Fibroblast of mammary gland (primary cell): ENCODE measurements at regions not wholly inside any gene's neighbourhood (a gene's known extent, or its start where the extent isn't known, plus 50 kb on each side); places are given as distances from the start of the nearest gene placed in this dataset.

Experiments
- DNase-seq: peaks from one replicate; pipeline ENCODE4 v3.0.0-alpha.2; 2010; ENCODE audit warnings: low read depth
- H3K4me3 ChIP-seq: 2 replicates; pipeline ENCODE4 v1.5.1; 2011; ENCODE audit warnings: low read depth, mild to moderate bottlenecking, low read length, moderate library complexity; ENCODE audit not compliant: control insufficient read depth
- TF ChIP-seq, protein P1 (sequence below): conservative IDR thresholded peaks from 2 replicates; pipeline ENCODE4 v1.5.1; 2011; ENCODE audit warnings: low read depth, low read length, inconsistent platforms; ENCODE audit not compliant: control insufficient read depth, insufficient read depth

GRCh38 chr2:193869564-193869963, 1674.8 kb upstream of the TMEFF2 start:
- no peak for DNase-seq
- TF ChIP-seq, protein P1, sequence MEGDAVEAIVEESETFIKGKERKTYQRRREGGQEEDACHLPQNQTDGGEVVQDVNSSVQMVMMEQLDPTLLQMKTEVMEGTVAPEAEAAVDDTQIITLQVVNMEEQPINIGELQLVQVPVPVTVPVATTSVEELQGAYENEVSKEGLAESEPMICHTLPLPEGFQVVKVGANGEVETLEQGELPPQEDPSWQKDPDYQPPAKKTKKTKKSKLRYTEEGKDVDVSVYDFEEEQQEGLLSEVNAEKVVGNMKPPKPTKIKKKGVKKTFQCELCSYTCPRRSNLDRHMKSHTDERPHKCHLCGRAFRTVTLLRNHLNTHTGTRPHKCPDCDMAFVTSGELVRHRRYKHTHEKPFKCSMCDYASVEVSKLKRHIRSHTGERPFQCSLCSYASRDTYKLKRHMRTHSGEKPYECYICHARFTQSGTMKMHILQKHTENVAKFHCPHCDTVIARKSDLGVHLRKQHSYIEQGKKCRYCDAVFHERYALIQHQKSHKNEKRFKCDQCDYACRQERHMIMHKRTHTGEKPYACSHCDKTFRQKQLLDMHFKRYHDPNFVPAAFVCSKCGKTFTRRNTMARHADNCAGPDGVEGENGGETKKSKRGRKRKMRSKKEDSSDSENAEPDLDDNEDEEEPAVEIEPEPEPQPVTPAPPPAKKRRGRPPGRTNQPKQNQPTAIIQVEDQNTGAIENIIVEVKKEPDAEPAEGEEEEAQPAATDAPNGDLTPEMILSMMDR: no peak
- no peak overlapping the region for H3K4me3 ChIP-seq

DNA sequence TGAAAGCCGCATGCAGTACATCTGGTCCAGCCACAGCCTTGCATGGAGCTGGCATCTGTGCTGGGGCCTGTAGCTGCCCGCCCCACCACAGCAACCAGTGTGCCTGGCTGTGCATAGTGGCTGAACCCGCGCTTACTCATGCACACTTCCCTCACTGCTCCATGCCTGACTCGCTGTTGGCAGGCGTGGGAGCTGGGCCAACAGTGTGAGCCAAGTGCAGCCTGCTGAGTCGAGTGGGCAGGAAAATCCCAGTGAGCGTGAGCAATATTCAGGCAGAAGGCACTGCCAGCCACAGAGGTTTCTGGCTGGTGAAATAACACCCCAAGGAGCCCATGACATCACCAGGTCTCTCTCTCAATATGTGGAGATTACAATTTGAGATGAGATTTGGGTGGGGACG, 1674.1 kb upstream of the TMEFF2 start:
- peak; percentile 14 for DNase-seq
- no peak overlapping the region for H3K4me3 ChIP-seq
- TF ChIP-seq, protein P1: no peak

- TF ChIP-seq, protein P1: no peak
- no peak for DNase-seq
- no peak overlapping the region for H3K4me3 ChIP-seq
Measured at GRCh38 chr2:193868132-193868531, 1673.4 kb upstream of the TMEFF2 start.

DNA sequence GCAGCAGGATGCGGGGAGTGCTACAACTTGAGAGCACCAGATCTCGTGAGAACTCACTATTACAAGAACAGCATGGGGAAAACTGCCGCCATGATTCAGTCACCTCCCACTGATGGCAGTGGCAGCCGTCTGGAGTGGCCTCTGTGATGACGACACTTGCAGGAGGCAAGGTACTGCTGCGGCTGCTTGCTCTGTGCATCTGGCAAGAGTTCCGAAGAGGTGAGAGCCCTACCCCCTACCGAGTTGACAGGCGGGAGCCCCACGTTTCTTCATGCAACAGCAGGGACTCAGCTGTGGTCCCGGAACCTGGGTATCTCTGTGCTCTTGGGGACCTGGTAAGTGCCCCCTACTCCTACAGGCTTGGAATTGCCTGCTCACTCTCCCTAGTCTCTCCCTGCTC, 1672.7 kb upstream of the TMEFF2 start:
- H3K4me3 ChIP-seq: no peak overlapping the region
- DNase-seq: no peak
- TF ChIP-seq, protein P1: no peak

DNA sequence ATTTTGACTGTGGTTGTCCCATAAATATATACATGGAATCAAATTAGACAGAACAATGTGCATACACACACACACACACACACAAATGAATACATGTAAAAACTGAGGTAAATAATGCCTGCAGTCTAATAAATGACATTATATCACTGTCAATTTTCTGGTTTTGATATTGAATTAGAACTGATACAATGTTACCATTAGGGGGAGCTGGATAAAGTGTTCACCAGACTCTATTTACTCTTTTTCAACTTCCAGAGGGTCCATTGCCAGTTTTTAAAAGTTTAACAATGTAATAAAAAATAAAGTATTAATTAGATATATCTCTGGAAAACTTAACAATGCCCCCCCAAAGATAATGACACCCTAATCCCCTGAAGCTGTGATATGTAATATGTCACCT, 1666.8 kb upstream of the TMEFF2 start:
- TF ChIP-seq, protein P1: peak; percentile 17
- no peak for DNase-seq
- H3K4me3 ChIP-seq: no peak overlapping the region

DNA sequence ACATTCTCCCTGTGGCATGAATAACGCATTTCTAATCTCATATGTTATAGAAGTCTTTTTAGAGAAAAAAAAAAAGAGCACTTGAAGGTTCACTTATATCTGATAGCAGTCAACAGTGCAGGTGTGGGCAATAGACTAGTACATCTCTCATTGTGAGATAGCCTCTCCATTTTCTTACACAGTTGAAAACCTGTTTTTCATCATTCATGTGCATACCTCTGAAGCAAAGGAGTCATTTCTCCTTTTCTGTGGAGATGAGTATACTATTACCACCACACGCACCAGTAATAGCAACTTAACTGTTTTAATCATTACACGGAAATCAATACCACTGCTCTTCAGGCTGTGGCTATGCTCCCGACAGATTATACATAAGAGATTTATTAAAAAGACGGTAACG, 1653.3 kb upstream of the TMEFF2 start:
- no peak for DNase-seq
- TF ChIP-seq, protein P1: no peak
- no peak overlapping the region for H3K4me3 ChIP-seq

DNA sequence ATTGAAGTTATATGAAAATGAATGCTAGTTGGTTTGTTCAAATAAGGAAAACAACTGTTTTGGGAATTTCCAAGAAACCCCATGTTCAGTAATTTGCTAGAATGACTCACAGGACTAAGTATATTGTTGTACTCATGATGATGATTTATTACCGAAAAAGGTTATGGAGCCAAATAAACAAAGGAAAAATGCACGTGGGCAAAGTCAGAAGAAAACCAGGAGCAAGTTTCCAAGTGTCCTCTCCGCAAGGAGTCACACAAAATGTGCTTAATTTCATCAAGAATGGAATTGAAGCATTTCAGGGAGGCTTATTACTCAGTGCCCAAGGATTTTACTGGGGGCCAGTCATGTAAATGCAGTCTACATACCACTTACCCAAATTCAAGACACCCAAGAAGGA, 1652.4 kb upstream of the TMEFF2 start:
- H3K4me3 ChIP-seq: no peak overlapping the region
- peak; percentile 87 for DNase-seq
- TF ChIP-seq, protein P1: no peak
